BJ (cell line): ENCODE measurements at regions not wholly inside any gene's neighbourhood (a gene's known extent, or its start where the extent isn't known, plus 50 kb on each side); places are given as distances from the start of the nearest gene placed in this dataset.

ENCODE experiments used
- CTCF ChIA-PET: fragments of 350-600 bp; formaldehyde crosslinking; extraction: SDS; loops from one replicate; lab custom pipeline; 2021; ENCODE audit warnings: antibody characterized with exemption, inconsistent platforms; lab: Yijun Ruan, JAX
- POLR2A ChIA-PET: fragments of 300-600 bp; sonication (Branson Sonifier 250); formaldehyde crosslinking; extraction: SDS; loops from one replicate; lab custom pipeline; 2021; ENCODE audit warnings: antibody characterized with exemption; lab: Charles Lee
- DNase-seq: peaks from one replicate; pipeline ENCODE4 v3.0.0-alpha.2; 2011; ENCODE audit warnings: low read depth
- H3K27me3 ChIP-seq: 2 replicates; pipeline ENCODE4 v1.6.0; 2011; ENCODE audit warnings: low read length; ENCODE audit not compliant: control insufficient read depth, insufficient read depth
- H3K36me3 ChIP-seq: 2 replicates; pipeline ENCODE4 v1.5.1; 2011; ENCODE audit warnings: low read length; ENCODE audit not compliant: control insufficient read depth, insufficient read depth
- H3K4me3 ChIP-seq: 2 replicates; pipeline ENCODE4 v1.5.1; 2011; ENCODE audit warnings: low read depth, mild to moderate bottlenecking, control low read depth, low read length
- TF ChIP-seq, protein P1 (sequence below): IDR thresholded peaks from 2 replicates; pipeline ENCODE4 v1.5.1; 2011; ENCODE audit warnings: low read depth, mild to moderate bottlenecking, control low read depth, inconsistent platforms, low read length, moderate library complexity; ENCODE audit not compliant: insufficient read depth

DNA sequence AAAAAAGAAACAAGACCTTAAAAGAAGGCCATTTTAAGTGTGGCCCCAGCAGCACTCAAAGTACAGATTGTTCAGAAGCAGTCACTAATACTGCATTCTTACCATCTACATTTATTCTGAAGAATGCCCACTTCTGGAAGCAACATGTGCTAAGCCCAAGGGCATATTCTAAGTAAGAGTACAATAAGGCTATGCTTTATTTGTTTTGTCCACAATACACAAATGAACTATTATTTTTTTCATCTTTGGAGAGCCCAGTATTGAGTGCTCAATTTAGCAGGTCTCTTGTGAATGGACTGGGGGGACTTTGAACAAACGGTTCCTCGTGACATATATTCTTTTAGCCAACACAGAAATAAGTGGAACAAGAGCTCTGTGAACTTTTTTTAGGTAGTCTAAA is 191.4 kb upstream of the CHORDC1 start:
- POLR2A ChIA-PET, result no interaction called here
- no peak for DNase-seq
- H3K4me3 ChIP-seq, result no peak overlapping the region

DNA sequence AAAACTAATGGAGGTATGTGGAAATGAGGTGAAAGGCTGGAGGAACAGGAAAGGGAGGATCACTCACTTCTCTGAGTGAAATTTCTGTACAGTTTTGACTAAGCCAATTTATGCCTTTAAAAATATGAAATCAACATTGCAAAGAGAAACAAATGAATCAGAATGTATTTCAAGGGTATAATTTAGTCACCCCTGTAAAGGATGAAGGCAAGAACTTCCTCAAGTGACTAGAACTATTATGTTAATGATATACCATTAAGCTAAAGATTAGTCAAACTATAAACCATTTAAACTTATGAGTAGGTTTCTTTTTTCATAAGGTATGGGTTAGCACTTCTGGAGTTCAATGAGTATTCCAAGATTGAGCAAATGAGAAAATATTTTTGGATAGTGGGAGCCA is 184.5 kb upstream of the CHORDC1 start:
- H3K36me3 ChIP-seq, result no peaks in the 10 kb centered on the region
- H3K27me3 ChIP-seq, result no peaks in the 10 kb centered on the region
- no peak for DNase-seq
- no peak overlapping the region for H3K4me3 ChIP-seq
- TF ChIP-seq, protein P1, sequence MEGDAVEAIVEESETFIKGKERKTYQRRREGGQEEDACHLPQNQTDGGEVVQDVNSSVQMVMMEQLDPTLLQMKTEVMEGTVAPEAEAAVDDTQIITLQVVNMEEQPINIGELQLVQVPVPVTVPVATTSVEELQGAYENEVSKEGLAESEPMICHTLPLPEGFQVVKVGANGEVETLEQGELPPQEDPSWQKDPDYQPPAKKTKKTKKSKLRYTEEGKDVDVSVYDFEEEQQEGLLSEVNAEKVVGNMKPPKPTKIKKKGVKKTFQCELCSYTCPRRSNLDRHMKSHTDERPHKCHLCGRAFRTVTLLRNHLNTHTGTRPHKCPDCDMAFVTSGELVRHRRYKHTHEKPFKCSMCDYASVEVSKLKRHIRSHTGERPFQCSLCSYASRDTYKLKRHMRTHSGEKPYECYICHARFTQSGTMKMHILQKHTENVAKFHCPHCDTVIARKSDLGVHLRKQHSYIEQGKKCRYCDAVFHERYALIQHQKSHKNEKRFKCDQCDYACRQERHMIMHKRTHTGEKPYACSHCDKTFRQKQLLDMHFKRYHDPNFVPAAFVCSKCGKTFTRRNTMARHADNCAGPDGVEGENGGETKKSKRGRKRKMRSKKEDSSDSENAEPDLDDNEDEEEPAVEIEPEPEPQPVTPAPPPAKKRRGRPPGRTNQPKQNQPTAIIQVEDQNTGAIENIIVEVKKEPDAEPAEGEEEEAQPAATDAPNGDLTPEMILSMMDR, result no peak
- ChIA-PET POLR2A (no interaction called here), CTCF (no interaction called here)

More for the DNA sequence above, 191.4 kb upstream of the CHORDC1 start:
- no peaks in the 10 kb centered on the region for H3K27me3 ChIP-seq
- CTCF ChIA-PET, result no interaction called here
- H3K36me3 ChIP-seq, result no peaks in the 10 kb centered on the region
- TF ChIP-seq, protein P1, result no peak

- no peak overlapping the region for H3K4me3 ChIP-seq
- POLR2A ChIA-PET, result no interaction called here
- CTCF ChIA-PET, result no interaction called here
- TF ChIP-seq, protein P1, result no peak
- no peak for DNase-seq
- no peaks in the 10 kb centered on the region for H3K27me3 ChIP-seq
- no peaks in the 10 kb centered on the region for H3K36me3 ChIP-seq
Observed at GRCh38 chr11:90392692-90393091, 169.8 kb upstream of the CHORDC1 start.

DNA sequence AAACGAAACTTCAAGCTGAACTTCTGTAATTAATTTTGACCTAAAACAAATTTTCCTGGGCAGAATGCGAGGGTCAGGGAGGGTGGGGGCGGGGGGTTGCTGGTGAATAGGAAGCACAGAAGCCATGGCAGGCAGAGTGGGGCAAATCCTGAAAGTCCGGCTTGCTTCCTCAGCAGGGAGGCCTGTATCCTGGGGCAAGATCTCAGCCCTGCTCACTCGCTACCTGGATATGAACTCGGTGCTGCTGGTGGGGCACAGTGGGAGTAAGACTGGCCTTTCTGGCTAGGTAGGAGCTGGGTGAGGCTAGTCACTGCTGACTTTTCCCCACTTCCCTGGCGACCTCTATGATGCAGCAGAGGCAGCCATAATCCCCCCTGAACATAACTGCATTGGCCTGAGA is 168.9 kb upstream of the CHORDC1 start:
- Histone ChIP-seq H3K4me3 (no peak overlapping the region), H3K36me3 (no peaks in the 10 kb centered on the region), H3K27me3 (no peaks in the 10 kb centered on the region)
- ChIA-PET CTCF (no interaction called here), POLR2A (no interaction called here)
- no peak for DNase-seq
- TF ChIP-seq, protein P1, result no peak

GRCh38 chr11:90380206-90380605 is 157.4 kb upstream of the CHORDC1 start:
- ChIA-PET POLR2A (no interaction called here), CTCF (no interaction called here)
- DNase-seq, result no peak
- Histone ChIP-seq H3K36me3 (no peaks in the 10 kb centered on the region), H3K27me3 (no peaks in the 10 kb centered on the region), H3K4me3 (no peak overlapping the region)
- TF ChIP-seq, protein P1, result no peak
